Heart right ventricle (tissue), 16 donors: ENCODE measurements at regions not wholly inside any gene's neighbourhood (a gene's known extent, or its start where the extent isn't known, plus 50 kb on each side); places are given as distances from the start of the nearest gene placed in this dataset.
A peak's percentile ranks its signal among the peaks of the same experiment; 100 is the strongest.

Experiments
- ATAC-seq, 8 donors: fragments of 200-7000 bp; cut with Tn5 transposase; one replicate each; pipeline ENCODE4 v1.9.1; 2020; ENCODE audit warnings: mild to moderate bottlenecking in 8 of 8, moderate library complexity in 8 of 8, moderate number of reproducible peaks in 1 of 8
- DNase-seq, 2 donors: peaks; one replicate each; pipeline ENCODE4 v3.0.0-alpha.2; 2020
- H3K27ac ChIP-seq, 10 donors: fragments of 200-600 bp; sonication (generic) in 2 of 10; one replicate each; pipeline versions ENCODE4 v1.5.0 to v1.8.0; 2020 to 2022; ENCODE audit warnings: mild to moderate bottlenecking in 3 of 10
- H3K27me3 ChIP-seq, 7 donors: fragments of 200-600 bp; one replicate each; pipeline ENCODE4 v1.8.0; 2021 to 2022; ENCODE audit warnings: mild to moderate bottlenecking in 2 of 7
- H3K36me3 ChIP-seq, 9 donors: fragments of 200-600 bp; sonication (generic) in 1 of 9; one replicate each; pipeline versions ENCODE4 v1.5.0 to v1.8.0; 2020 to 2022; ENCODE audit warnings: mild to moderate bottlenecking in 2 of 9
- H3K4me1 ChIP-seq, 9 donors: fragments of 200-600 bp; sonication (generic) in 1 of 9; one replicate each; pipeline versions ENCODE4 v1.5.0 to v1.8.0; 2020 to 2022; ENCODE audit warnings: mild to moderate bottlenecking in 4 of 9
- H3K4me3 ChIP-seq, 10 donors: fragments of 200-600 bp; sonication (generic) in 2 of 10; one replicate each; pipeline versions ENCODE4 v1.5.0 to v1.8.0; 2020 to 2022; ENCODE audit warnings: mild to moderate bottlenecking in 7 of 10, moderate library complexity in 2 of 10
- H3K9me3 ChIP-seq, 11 donors: fragments of 200-600 bp in 10 of 11; sonication (generic) in 2 of 11; one replicate each; pipeline versions ENCODE4 v1.5.0 to v1.8.0; 2013 to 2022; ENCODE audit warnings: mild to moderate bottlenecking in 2 of 11, control low read depth in 1 of 11, moderate library complexity in 1 of 11
- WGBS, 2 donors: extraction: QIAGEN DNeasy Blood & Tissue Kit; methylation state at CpG; one replicate each; pipeline ENCODE4 v1.1.7; 2013; ENCODE audit warnings: inconsistent platforms in 1 of 2; 5-methylcytosine and 5-hydroxymethylcytosine counted together
- intact Hi-C, 10 donors: fragments of 100-400 bp; cut with DNase I; formaldehyde crosslinking; loops; one replicate each; pipeline versions ENCODE4 v1.11.1 to v1.14.2; 2022
- TF ChIP-seq, protein P1 (sequence below), 9 donors: fragments of 200-600 bp; sonication (generic) in 2 of 9; IDR thresholded peaks; one replicate each; pipeline versions ENCODE4 v1.5.0 to v1.8.0; 2021 to 2022; ENCODE audit warnings: antibody characterized with exemption in 9 of 9, mild to moderate bottlenecking in 5 of 9, moderate library complexity in 1 of 9
- donor health status: Arrhythmogenic right ventricular cardiomyopathy.
- donor health status: ischemic (EF 13 %, LVEDD 7.1; RV severe dilation, severe dysfunction).
- donor health status: healthy with polysubstance abuse.
- donor health status: DM: no; HTN: yes; CAD: no.
- donor health status: DM: no; HTN: no; CAD: no.
- donor health status: ischemic (EF 25% LVEDD 6.9; RV normal size, moderate dysfunction).
- donor health status: ischemic (EF 25% LVEDD 5.7; RV mildly dilated, moderate dysfunction).
- donor health status: healthy.
- donor health status: DM: yes; HTN: yes; CAD: no.
- donor health status: Ischemic cardiomyopathy.
- donor health status: ischemic (EF 35%, LVEDD 5.7; RV mildly dilated, moderate dysfunction).
- donor health status: nonischemic (EF 11% LVEDD 7.7; RV severe dilation, severe dysfunction).
- donor health status: DM: yes; HTN: yes; CAD: no.
- donor health status: PGD.
- donor health status: ischemic (EF 29% LVEDD 5.4; RV normal size, mild dysfunction).
- donor health status: nonischemic (EF 23%, LVEDD 6.1; RV moderate dilation, normal function).

DNA sequence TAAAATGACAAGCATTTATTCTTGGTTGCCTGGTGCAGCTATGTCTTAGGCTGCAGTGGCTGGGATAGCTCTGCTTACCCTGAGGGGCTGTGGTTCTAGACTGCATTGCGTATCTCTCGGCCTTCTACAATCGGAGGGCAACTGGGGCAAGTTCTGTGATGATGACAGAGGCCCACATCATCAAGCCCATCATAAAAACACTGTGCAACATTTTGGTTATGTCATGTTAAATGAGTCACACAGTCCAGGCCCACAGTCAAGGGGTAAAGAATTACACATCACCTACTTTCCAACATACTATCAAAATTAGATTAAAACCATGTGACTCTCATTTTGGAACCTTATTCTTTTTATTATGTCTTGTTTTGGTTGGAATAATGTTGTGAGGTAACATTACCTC, 120.2 kb upstream of the GUCY1A1 start:
- no peaks in the 10 kb centered on the region for H3K36me3 ChIP-seq
- no peak overlapping the region for H3K27ac ChIP-seq
- peaks cover 0 to 34% (median 16%) of the 10 kb centered on the region in 9 donors for H3K4me1 ChIP-seq
- 97 to 100% methylated on average over 3 of the region's 3 CpGs for WGBS, 2 donors
- H3K27me3 ChIP-seq: no peaks in the 10 kb centered on the region
- no peak for DNase-seq
- TF ChIP-seq, protein P1, sequence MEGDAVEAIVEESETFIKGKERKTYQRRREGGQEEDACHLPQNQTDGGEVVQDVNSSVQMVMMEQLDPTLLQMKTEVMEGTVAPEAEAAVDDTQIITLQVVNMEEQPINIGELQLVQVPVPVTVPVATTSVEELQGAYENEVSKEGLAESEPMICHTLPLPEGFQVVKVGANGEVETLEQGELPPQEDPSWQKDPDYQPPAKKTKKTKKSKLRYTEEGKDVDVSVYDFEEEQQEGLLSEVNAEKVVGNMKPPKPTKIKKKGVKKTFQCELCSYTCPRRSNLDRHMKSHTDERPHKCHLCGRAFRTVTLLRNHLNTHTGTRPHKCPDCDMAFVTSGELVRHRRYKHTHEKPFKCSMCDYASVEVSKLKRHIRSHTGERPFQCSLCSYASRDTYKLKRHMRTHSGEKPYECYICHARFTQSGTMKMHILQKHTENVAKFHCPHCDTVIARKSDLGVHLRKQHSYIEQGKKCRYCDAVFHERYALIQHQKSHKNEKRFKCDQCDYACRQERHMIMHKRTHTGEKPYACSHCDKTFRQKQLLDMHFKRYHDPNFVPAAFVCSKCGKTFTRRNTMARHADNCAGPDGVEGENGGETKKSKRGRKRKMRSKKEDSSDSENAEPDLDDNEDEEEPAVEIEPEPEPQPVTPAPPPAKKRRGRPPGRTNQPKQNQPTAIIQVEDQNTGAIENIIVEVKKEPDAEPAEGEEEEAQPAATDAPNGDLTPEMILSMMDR (IDR thresholded peaks at IDR 0.05): no peak
- no peak overlapping the region for H3K4me3 ChIP-seq
- ATAC-seq: no peak
- H3K9me3 ChIP-seq: no peaks in the 10 kb centered on the region
- intact Hi-C loops: no loop called here

DNA sequence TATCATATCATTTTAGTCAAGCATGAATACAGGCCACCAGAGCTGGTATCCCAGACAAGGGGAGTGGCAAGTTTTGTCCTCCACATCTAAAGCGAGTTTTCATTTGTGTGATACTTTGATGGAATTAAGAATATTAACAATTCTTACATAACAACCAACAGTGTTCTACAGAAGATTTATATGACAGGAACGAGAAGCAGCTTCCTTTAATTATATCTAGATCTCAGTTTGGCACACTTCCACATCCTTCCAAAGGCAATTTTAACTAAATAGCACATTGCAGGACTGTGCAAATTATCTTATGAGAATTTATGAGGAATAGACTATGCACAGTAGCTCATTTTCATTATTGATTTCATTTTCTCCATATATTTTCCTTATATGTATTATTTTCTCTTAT, 121.2 kb upstream of the GUCY1A1 start:
- Histone ChIP-seq H3K27ac (peak overlapping the region in 1 of 10 donors; percentile 54), H3K27me3 (no peaks in the 10 kb centered on the region), H3K36me3 (no peaks in the 10 kb centered on the region), H3K9me3 (no peaks in the 10 kb centered on the region), H3K4me3 (no peak overlapping the region), H3K4me1 (peaks cover 0 to 34% (median 16%) of the 10 kb centered on the region in 9 donors)
- TF ChIP-seq, protein P1 (IDR thresholded peaks at IDR 0.05): no peak
- intact Hi-C loops: no loop called here
- 45 to 63% methylated on average over 2 of the region's 2 CpGs for WGBS, 2 donors
- no peak for DNase-seq
- ATAC-seq: no peak

DNA sequence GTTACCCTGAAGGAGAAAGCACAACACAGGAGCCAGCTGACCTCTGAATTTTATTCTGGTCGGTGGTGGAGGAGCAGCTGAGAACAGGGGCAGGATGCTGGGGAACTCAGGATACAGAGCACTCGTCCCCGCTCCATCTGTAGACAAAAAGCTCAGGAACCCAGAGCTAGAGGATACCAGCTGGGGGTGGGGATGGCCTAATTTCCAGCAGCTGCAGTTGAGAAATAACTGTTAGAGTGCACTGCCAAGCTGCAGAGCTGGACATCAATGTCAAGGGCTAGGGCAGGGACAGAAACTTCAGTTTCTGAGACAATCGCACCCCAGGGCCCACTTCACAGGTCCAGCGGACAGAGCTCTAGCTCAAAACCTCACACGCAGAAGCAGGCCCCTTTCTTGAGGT, 122.1 kb upstream of the GUCY1A1 start:
- 64 to 86% methylated on average over 6 of the region's 6 CpGs for WGBS, 2 donors
- DNase-seq (peak; percentile 24 to 41), ATAC-seq (peak; percentile 69 to 88 (median 82))
- peaks cover 0 to 34% (median 16%) of the 10 kb centered on the region in 9 donors for H3K4me1 ChIP-seq
- no peaks in the 10 kb centered on the region for H3K36me3 ChIP-seq
- H3K4me3 ChIP-seq: no peak overlapping the region
- TF ChIP-seq, protein P1 (IDR thresholded peaks at IDR 0.05): no peak
- peak overlapping the region in 6 of 10 donors; percentile 18 to 54 (median 34) for H3K27ac ChIP-seq
- H3K9me3 ChIP-seq: no peaks in the 10 kb centered on the region
- no peaks in the 10 kb centered on the region for H3K27me3 ChIP-seq
- intact Hi-C loops: no loop called here

- Histone ChIP-seq H3K9me3 (no peaks in the 10 kb centered on the region), H3K4me1 (peaks cover 0 to 34% (median 16%) of the 10 kb centered on the region in 9 donors), H3K27me3 (no peaks in the 10 kb centered on the region), H3K36me3 (no peaks in the 10 kb centered on the region), H3K27ac (peak overlapping the region in 2 of 10 donors; percentile 24 to 54), H3K4me3 (no peak overlapping the region)
- 71 to 88% methylated on average over 3 of the region's 3 CpGs for WGBS, 2 donors
- ATAC-seq (peak in 6 of 8 donors; percentile 4 to 76 (median 45)), DNase-seq (no peak)
- intact Hi-C loops: no loop called here
- TF ChIP-seq, protein P1 (IDR thresholded peaks at IDR 0.05): no peak
Observed at GRCh38 chr4:155543126-155543765, 123.4 kb upstream of the GUCY1A1 start.
